GM23338 (cell line): ENCODE measurements at regions not wholly inside any gene's neighbourhood (a gene's known extent, or its start where the extent isn't known, plus 50 kb on each side); places are given as distances from the start of the nearest gene placed in this dataset.
A peak's percentile ranks its signal among the peaks of the same experiment; 100 is the strongest.

ENCODE experiments used
- ATAC-seq: fragments of 200-7000 bp; cut with Tn5 transposase; 3 replicates; pipeline ENCODE4 v1.9.1; 2020
- DNase-seq: peaks from one replicate; pipeline ENCODE4 v3.0.0-alpha.2; 2015; ENCODE audit warnings: low spot score
- H2AFZ ChIP-seq: fragments of 200-600 bp; sonication (generic); 2 replicates; pipeline ENCODE4 v1.8.0; 2016; ENCODE audit warnings: antibody characterized with exemption, mild to moderate bottlenecking, moderate library complexity
- H3F3A ChIP-seq: fragments of 200-600 bp; sonication (generic); replicated peaks from 2 replicates; pipeline ENCODE4 v1.8.0; 2017; ENCODE audit warnings: antibody characterized with exemption, mixed run types, low read depth
- H3K27ac ChIP-seq: fragments of 200-600 bp; sonication (generic); 2 replicates; pipeline ENCODE4 v1.6.1; 2016; ENCODE audit warnings: low read depth
- H3K27me3 ChIP-seq: fragments of 200-600 bp; sonication (generic); 2 replicates; pipeline ENCODE4 v1.8.0; 2016; ENCODE audit warnings: mild to moderate bottlenecking, mixed run types, moderate library complexity; ENCODE audit not compliant: insufficient read depth
- H3K36me3 ChIP-seq: fragments of 200-600 bp; sonication (generic); 2 replicates; pipeline ENCODE4 v1.8.0; 2016; ENCODE audit warnings: mild to moderate bottlenecking; ENCODE audit not compliant: insufficient read depth
- H3K4me1 ChIP-seq: fragments of 200-600 bp; sonication (generic); 2 replicates; pipeline ENCODE4 v1.8.0; 2016; ENCODE audit warnings: mild to moderate bottlenecking, moderate library complexity; ENCODE audit not compliant: insufficient read depth
- H3K4me2 ChIP-seq: fragments of 200-600 bp; sonication (generic); 2 replicates; pipeline ENCODE4 v1.7.1; 2017; ENCODE audit warnings: mixed run types
- H3K4me3 ChIP-seq: fragments of 200-600 bp; sonication (generic); 2 replicates; pipeline ENCODE4 v1.6.1; 2016; ENCODE audit warnings: mixed run types
- H3K79me2 ChIP-seq: fragments of 200-600 bp; sonication (generic); replicated peaks from 2 replicates; pipeline ENCODE4 v1.8.0; 2017; ENCODE audit warnings: mild to moderate bottlenecking; ENCODE audit not compliant: insufficient read depth
- H3K9me2 ChIP-seq: fragments of 200-600 bp; sonication (generic); 2 replicates; pipeline ENCODE4 v1.8.0; 2017; ENCODE audit not compliant: insufficient read depth
- H4K20me1 ChIP-seq: fragments of 200-600 bp; sonication (generic); replicated peaks from 2 replicates; pipeline ENCODE4 v1.8.0; 2017; ENCODE audit warnings: mild to moderate bottlenecking; ENCODE audit not compliant: insufficient read depth
- H3K27ac Mint-ChIP-seq: 2 replicates; pipeline ENCODE4 v1.8.0; 2020; ENCODE audit warnings: inconsistent platforms, mild to moderate bottlenecking, moderate library complexity, mixed read lengths
- H3K27me3 Mint-ChIP-seq: 3 replicates; pipeline ENCODE4 v1.8.0; 2022; ENCODE audit warnings: low read depth, mild to moderate bottlenecking, moderate library complexity, mixed read lengths, inconsistent platforms; ENCODE audit not compliant: insufficient read depth, poor library complexity
- H3K36me3 Mint-ChIP-seq: 3 replicates; pipeline ENCODE4 v1.8.0; 2021; ENCODE audit warnings: low read depth, mild to moderate bottlenecking, inconsistent platforms, moderate library complexity, mixed read lengths
- H3K4me1 Mint-ChIP-seq: 3 replicates; pipeline ENCODE4 v1.8.0; 2020; ENCODE audit warnings: mild to moderate bottlenecking, inconsistent platforms, mixed read lengths
- H3K4me3 Mint-ChIP-seq: 3 replicates; pipeline ENCODE4 v1.8.0; 2021; ENCODE audit warnings: moderate library complexity, mild to moderate bottlenecking, inconsistent platforms, mixed read lengths
- H3K9me3 Mint-ChIP-seq: 3 replicates; pipeline ENCODE4 v1.8.0; 2020; ENCODE audit warnings: moderate library complexity, mild to moderate bottlenecking, inconsistent platforms, mixed read lengths
- CREB1 ChIP-seq: fragments of 250-450 bp; sonication (Bioruptor Pico); IDR thresholded peaks from 2 replicates; pipeline ENCODE4 v1.5.0; 2020; ENCODE audit warnings: low read depth, mild to moderate bottlenecking, moderate library complexity
- EZH2 ChIP-seq: fragments of 200-600 bp; sonication (generic); IDR thresholded peaks from one replicate; pipeline ENCODE4 v1.8.0; 2017; ENCODE audit warnings: antibody characterized with exemption, mild to moderate bottlenecking, low read depth; ENCODE audit not compliant: unreplicated experiment
- EZH2phosphoT487 ChIP-seq: fragments of 200-600 bp; sonication (generic); IDR thresholded peaks from one replicate; pipeline ENCODE4 v1.8.1; 2018; ENCODE audit warnings: antibody characterized with exemption; ENCODE audit not compliant: unreplicated experiment
- NANOG ChIP-seq: IDR thresholded peaks from 2 replicates; pipeline ENCODE4 v1.6.1; 2016; ENCODE audit warnings: antibody characterized with exemption, borderline replicate concordance
- POLR2AphosphoS5 ChIP-seq: IDR thresholded peaks from 2 replicates; pipeline ENCODE4 v1.6.1; 2016; ENCODE audit warnings: antibody characterized with exemption, low read depth
- STAT1 ChIP-seq: IDR thresholded peaks from one replicate; pipeline ENCODE4 v1.6.1; 2016; ENCODE audit warnings: antibody characterized with exemption; ENCODE audit not compliant: unreplicated experiment
- ZNF114 ChIP-seq: fragments of 250-450 bp; sonication (Bioruptor Pico); IDR thresholded peaks from 2 replicates; pipeline ENCODE4 v1.5.0; 2020; ENCODE audit warnings: mild to moderate bottlenecking, moderate library complexity
- ZNF331 ChIP-seq: fragments of 250-450 bp; sonication (Bioruptor Pico); IDR thresholded peaks from 2 replicates; pipeline ENCODE4 v1.5.0; 2020; ENCODE audit warnings: low read depth, mild to moderate bottlenecking, moderate library complexity
- TF ChIP-seq, protein P1 (sequence below): fragments of 250-450 bp; sonication (Bioruptor Pico); IDR thresholded peaks from 2 replicates; pipeline ENCODE4 v1.5.0; 2020; ENCODE audit warnings: mild to moderate bottlenecking, moderate library complexity
- TF ChIP-seq, protein P2 (sequence below): IDR thresholded peaks from 2 replicates; pipeline ENCODE4 v1.6.1; 2016; ENCODE audit warnings: antibody characterized with exemption

DNA sequence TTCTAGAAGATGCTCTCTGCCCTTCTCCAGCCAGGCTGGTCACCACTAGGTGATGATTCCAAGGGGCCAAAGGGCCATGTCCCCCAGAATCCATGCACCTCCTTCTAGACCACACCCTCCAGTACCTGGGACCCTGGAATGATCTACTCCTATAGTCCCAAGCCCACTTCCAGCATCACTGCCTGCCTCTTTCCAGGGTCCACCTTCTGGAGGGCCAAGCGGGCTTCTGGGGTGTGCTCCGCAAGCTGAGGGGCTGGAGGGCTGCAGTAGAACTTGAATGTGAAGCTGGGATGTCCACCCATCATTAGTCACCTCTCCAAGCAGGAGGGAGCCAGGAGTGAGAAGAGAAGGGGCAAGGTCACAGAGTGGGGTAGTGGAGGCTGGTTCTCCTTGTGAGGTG lies 234.4 kb upstream of the MYO3A start (continued):
- TF ChIP-seq, protein P1, sequence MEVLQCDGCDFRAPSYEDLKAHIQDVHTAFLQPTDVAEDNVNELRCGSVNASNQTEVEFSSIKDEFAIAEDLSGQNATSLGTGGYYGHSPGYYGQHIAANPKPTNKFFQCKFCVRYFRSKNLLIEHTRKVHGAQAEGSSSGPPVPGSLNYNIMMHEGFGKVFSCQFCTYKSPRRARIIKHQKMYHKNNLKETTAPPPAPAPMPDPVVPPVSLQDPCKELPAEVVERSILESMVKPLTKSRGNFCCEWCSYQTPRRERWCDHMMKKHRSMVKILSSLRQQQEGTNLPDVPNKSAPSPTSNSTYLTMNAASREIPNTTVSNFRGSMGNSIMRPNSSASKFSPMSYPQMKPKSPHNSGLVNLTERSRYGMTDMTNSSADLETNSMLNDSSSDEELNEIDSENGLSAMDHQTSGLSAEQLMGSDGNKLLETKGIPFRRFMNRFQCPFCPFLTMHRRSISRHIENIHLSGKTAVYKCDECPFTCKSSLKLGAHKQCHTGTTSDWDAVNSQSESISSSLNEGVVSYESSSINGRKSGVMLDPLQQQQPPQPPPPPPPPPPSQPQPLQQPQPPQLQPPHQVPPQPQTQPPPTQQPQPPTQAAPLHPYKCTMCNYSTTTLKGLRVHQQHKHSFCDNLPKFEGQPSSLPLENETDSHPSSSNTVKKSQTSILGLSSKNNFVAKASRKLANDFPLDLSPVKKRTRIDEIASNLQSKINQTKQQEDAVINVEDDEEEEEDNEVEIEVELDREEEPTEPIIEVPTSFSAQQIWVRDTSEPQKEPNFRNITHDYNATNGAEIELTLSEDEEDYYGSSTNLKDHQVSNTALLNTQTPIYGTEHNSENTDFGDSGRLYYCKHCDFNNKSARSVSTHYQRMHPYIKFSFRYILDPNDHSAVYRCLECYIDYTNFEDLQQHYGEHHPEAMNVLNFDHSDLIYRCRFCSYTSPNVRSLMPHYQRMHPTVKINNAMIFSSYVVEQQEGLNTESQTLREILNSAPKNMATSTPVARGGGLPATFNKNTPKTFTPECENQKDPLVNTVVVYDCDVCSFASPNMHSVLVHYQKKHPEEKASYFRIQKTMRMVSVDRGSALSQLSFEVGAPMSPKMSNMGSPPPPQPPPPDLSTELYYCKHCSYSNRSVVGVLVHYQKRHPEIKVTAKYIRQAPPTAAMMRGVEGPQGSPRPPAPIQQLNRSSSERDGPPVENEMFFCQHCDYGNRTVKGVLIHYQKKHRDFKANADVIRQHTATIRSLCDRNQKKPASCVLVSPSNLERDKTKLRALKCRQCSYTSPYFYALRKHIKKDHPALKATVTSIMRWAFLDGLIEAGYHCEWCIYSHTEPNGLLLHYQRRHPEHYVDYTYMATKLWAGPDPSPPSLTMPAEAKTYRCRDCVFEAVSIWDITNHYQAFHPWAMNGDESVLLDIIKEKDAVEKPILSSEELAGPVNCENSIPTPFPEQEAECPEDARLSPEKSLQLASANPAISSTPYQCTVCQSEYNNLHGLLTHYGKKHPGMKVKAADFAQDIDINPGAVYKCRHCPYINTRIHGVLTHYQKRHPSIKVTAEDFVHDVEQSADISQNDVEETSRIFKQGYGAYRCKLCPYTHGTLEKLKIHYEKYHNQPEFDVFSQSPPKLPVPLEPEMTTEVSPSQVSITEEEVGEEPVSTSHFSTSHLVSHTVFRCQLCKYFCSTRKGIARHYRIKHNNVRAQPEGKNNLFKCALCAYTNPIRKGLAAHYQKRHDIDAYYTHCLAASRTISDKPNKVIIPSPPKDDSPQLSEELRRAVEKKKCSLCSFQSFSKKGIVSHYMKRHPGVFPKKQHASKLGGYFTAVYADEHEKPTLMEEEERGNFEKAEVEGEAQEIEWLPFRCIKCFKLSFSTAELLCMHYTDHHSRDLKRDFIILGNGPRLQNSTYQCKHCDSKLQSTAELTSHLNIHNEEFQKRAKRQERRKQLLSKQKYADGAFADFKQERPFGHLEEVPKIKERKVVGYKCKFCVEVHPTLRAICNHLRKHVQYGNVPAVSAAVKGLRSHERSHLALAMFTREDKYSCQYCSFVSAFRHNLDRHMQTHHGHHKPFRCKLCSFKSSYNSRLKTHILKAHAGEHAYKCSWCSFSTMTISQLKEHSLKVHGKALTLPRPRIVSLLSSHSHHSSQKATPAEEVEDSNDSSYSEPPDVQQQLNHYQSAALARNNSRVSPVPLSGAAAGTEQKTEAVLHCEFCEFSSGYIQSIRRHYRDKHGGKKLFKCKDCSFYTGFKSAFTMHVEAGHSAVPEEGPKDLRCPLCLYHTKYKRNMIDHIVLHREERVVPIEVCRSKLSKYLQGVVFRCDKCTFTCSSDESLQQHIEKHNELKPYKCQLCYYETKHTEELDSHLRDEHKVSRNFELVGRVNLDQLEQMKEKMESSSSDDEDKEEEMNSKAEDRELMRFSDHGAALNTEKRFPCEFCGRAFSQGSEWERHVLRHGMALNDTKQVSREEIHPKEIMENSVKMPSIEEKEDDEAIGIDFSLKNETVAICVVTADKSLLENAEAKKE (CRISPR knock-in tag): no peak

DNA sequence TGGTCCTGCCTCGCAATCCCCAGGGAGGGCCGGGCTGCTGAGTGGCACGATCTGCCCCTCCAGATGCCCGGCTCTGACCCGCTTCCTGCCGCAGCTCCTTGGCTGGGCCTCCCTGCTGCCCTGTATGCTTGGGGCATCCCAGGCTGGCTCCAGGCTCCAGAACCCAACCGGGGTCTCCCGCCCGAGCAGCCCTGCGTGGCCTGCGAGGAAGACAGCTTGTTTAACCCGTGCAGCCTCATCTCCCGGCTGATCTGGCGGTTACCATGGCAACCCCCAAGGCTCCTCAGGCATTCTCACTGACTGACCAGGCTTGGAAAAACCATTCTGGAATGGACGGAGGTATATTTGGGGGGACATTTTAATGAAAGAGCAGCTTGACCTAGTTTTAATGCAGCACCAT lies 232.4 kb upstream of the MYO3A start:
- no peak overlapping the region for H2AFZ ChIP-seq
- H3K4me3 Mint-ChIP-seq: no peak overlapping the region
- H3K4me2 ChIP-seq: no peak overlapping the region
- DNase-seq (peak; percentile 60), ATAC-seq (peak; percentile 81)
- H3K4me3 ChIP-seq: no peak overlapping the region
- H3F3A ChIP-seq: no peaks in the 10 kb centered on the region
- no peaks in the 10 kb centered on the region for H3K36me3 ChIP-seq
- no peaks in the 10 kb centered on the region for H3K36me3 Mint-ChIP-seq
- no peaks in the 10 kb centered on the region; the same call in 1 of the 2 replicates for H3K4me1 ChIP-seq
- no peak overlapping the region for H3K27ac ChIP-seq
- H3K9me3 Mint-ChIP-seq: no peaks in the 10 kb centered on the region
- H3K27ac Mint-ChIP-seq: no peak overlapping the region
- peaks cover 6% of the 10 kb centered on the region for H3K27me3 Mint-ChIP-seq
- no peaks in the 10 kb centered on the region; the same call in 1 of the 2 replicates for H3K9me2 ChIP-seq
- H4K20me1 ChIP-seq: no peaks in the 10 kb centered on the region
- no peaks in the 10 kb centered on the region for H3K27me3 ChIP-seq
- no peaks in the 10 kb centered on the region for H3K79me2 ChIP-seq
- H3K4me1 Mint-ChIP-seq: peaks cover 8% of the 10 kb centered on the region
- TF ChIP-seq EZH2 (no peak), ZNF114 (no peak), POLR2AphosphoS5 (no peak), EZH2phosphoT487 (no peak), CREB1 (CRISPR knock-in tag) (no peak), STAT1 (no peak), ZNF331 (CRISPR knock-in tag) (no peak), NANOG (no peak)
- TF ChIP-seq, protein P2, sequence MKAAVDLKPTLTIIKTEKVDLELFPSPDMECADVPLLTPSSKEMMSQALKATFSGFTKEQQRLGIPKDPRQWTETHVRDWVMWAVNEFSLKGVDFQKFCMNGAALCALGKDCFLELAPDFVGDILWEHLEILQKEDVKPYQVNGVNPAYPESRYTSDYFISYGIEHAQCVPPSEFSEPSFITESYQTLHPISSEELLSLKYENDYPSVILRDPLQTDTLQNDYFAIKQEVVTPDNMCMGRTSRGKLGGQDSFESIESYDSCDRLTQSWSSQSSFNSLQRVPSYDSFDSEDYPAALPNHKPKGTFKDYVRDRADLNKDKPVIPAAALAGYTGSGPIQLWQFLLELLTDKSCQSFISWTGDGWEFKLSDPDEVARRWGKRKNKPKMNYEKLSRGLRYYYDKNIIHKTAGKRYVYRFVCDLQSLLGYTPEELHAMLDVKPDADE: no peak
- TF ChIP-seq, protein P1 (CRISPR knock-in tag): no peak
